Neural progenitor cell (in vitro differentiated cells): ENCODE measurements at regions not wholly inside any gene's neighbourhood (a gene's known extent, or its start where the extent isn't known, plus 50 kb on each side); places are given as distances from the start of the nearest gene placed in this dataset.
A peak's percentile ranks its signal among the peaks of the same experiment; 100 is the strongest.

Experiments
- DNase-seq: peaks from one replicate; pipeline ENCODE4 v3.0.0-alpha.2; 2016; ENCODE audit warnings: low spot score
- H2AFZ ChIP-seq: fragments of 200-600 bp; sonication (generic); replicated peaks from 2 replicates; pipeline ENCODE4 v1.6.1; 2016; ENCODE audit warnings: antibody characterized with exemption
- H3F3A ChIP-seq: fragments of 200-600 bp; sonication (generic); 2 replicates; pipeline ENCODE4 v1.6.1; 2016; ENCODE audit warnings: antibody characterized with exemption, low read depth
- H3K27ac ChIP-seq: fragments of 200-600 bp; sonication (generic); 2 replicates; pipeline ENCODE4 v1.5.1; 2016; ENCODE audit warnings: mild to moderate bottlenecking
- H3K27me3 ChIP-seq: fragments of 200-600 bp; sonication (generic); 2 replicates; pipeline ENCODE4 v1.6.1; 2016; ENCODE audit warnings: mild to moderate bottlenecking, moderate library complexity
- H3K36me3 ChIP-seq: fragments of 200-600 bp; sonication (generic); 2 replicates; pipeline ENCODE4 v1.5.1; 2016
- H3K4me1 ChIP-seq: fragments of 200-600 bp; sonication (generic); 2 replicates; pipeline ENCODE4 v1.6.1; 2016; ENCODE audit warnings: mixed run types
- H3K4me2 ChIP-seq: fragments of 200-600 bp; sonication (generic); 2 replicates; pipeline ENCODE4 v1.6.1; 2016
- H3K4me3 ChIP-seq: fragments of 200-600 bp; sonication (generic); 2 replicates; pipeline ENCODE4 v1.5.1; 2016
- H3K79me2 ChIP-seq: fragments of 200-600 bp; sonication (generic); 2 replicates; pipeline ENCODE4 v1.6.1; 2016; ENCODE audit warnings: low read depth
- H3K9ac ChIP-seq: fragments of 200-600 bp; sonication (generic); 2 replicates; pipeline ENCODE4 v1.6.1; 2016
- H3K9me3 ChIP-seq: fragments of 200-600 bp; sonication (generic); 2 replicates; pipeline ENCODE4 v1.5.1; 2016; ENCODE audit warnings: low read depth
- H4K20me1 ChIP-seq: fragments of 200-600 bp; sonication (generic); 2 replicates; pipeline ENCODE4 v1.6.1; 2016; ENCODE audit warnings: low read depth
- H3K27ac Mint-ChIP-seq: 3 replicates; pipeline ENCODE4 v1.8.0; 2021; ENCODE audit warnings: mixed read lengths
- H3K27me3 Mint-ChIP-seq: 2 replicates; pipeline ENCODE4 v1.8.0; 2022; ENCODE audit warnings: low read depth, mild to moderate bottlenecking, inconsistent platforms, moderate library complexity, mixed read lengths; ENCODE audit not compliant: insufficient read depth
- H3K36me3 Mint-ChIP-seq: 3 replicates; pipeline ENCODE4 v1.8.0; 2021; ENCODE audit warnings: mixed read lengths
- H3K4me1 Mint-ChIP-seq: 3 replicates; pipeline ENCODE4 v1.8.0; 2021; ENCODE audit warnings: mixed read lengths
- H3K4me3 Mint-ChIP-seq: 3 replicates; pipeline ENCODE4 v1.8.0; 2021; ENCODE audit warnings: mild to moderate bottlenecking, moderate library complexity, mixed read lengths
- H3K9me3 Mint-ChIP-seq: 3 replicates; pipeline ENCODE4 v1.8.0; 2020; ENCODE audit warnings: mixed read lengths
- EZH2 ChIP-seq: fragments of 200-600 bp; sonication (generic); IDR thresholded peaks from 2 replicates; pipeline ENCODE4 v1.6.1; 2017; ENCODE audit warnings: antibody characterized with exemption, mild to moderate bottlenecking, moderate library complexity
- EZH2phosphoT487 ChIP-seq: fragments of 200-600 bp; sonication (generic); IDR thresholded peaks from 2 replicates; pipeline ENCODE4 v1.6.1; 2017; ENCODE audit warnings: antibody characterized with exemption
- TF ChIP-seq, protein P1 (sequence below): fragments of 200-600 bp; sonication (generic); IDR thresholded peaks from 2 replicates; pipeline ENCODE4 v1.5.1; 2017; ENCODE audit warnings: antibody characterized with exemption, mild to moderate bottlenecking

DNA sequence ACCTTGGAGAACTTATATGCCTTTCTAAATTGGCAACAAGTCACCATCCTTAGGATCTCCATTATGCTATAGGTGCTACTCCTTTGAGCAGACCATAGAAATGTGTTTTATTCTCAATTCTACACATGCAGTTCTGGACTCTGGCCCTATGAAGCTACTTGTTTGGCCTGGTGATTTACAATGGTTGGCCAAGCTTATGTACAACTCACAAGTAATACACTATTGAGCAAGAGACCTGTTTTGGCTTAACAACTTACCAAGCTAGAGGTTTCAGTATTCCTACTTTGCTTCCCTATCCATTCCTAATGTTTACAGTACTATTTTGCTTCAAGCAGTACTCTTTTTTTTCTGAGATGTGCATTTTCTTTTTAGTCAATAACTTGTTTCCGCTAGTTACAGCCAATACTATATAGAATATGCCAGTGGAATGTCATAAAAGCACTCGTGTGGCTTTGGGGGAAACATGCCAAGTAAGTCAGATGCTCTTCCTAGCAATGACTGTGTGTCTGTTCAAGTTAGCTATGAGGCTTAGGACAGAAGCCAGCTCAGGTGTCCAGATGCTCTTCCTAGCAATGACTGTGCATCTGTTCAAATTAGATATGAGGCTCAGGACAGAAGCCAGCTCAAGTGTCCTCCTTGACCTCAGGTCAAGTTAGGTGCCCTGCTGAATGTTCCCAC, 174.9 kb upstream of the SEMA6D start:
- H4K20me1 ChIP-seq: no peaks in the 10 kb centered on the region

DNA sequence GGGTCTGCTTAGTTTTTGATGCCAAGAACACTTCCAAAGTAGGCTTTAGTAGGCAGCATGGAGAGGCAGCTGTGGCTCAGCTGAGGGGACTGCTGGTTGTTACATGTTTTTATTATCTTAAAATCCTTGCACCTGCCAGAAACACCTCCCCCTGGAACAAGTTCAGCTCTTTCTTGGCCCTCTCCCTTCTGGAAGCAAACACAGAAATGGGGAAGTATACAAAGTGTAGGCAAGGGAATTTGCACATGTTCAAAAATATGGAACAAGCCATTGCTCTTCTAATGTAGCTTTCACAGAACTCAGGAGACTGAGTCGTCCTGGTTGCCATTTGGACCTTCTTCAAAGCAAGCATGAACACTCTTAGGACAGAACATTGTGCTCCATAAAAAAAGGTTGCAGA, 169.1 kb upstream of the SEMA6D start:
- no peaks in the 10 kb centered on the region for H3K9me3 ChIP-seq
- H2AFZ ChIP-seq: no peak overlapping the region
- no peaks in the 10 kb centered on the region for H3K79me2 ChIP-seq
- peaks cover 5% of the 10 kb centered on the region for H3K4me1 Mint-ChIP-seq
- H3K4me3 ChIP-seq: no peak overlapping the region
- H3K4me2 ChIP-seq: peak overlapping the region; percentile 1
- H3K9me3 Mint-ChIP-seq: no peaks in the 10 kb centered on the region
- no peak overlapping the region for H3K27ac Mint-ChIP-seq
- H3K36me3 ChIP-seq: no peaks in the 10 kb centered on the region
- H3F3A ChIP-seq: no peaks in the 10 kb centered on the region
- peaks cover 4% of the 10 kb centered on the region for H3K27me3 Mint-ChIP-seq
- H3K27me3 ChIP-seq: no peaks in the 10 kb centered on the region
- H3K4me3 Mint-ChIP-seq: no peak overlapping the region
- H4K20me1 ChIP-seq: no peaks in the 10 kb centered on the region
- TF ChIP-seq, protein P1, sequence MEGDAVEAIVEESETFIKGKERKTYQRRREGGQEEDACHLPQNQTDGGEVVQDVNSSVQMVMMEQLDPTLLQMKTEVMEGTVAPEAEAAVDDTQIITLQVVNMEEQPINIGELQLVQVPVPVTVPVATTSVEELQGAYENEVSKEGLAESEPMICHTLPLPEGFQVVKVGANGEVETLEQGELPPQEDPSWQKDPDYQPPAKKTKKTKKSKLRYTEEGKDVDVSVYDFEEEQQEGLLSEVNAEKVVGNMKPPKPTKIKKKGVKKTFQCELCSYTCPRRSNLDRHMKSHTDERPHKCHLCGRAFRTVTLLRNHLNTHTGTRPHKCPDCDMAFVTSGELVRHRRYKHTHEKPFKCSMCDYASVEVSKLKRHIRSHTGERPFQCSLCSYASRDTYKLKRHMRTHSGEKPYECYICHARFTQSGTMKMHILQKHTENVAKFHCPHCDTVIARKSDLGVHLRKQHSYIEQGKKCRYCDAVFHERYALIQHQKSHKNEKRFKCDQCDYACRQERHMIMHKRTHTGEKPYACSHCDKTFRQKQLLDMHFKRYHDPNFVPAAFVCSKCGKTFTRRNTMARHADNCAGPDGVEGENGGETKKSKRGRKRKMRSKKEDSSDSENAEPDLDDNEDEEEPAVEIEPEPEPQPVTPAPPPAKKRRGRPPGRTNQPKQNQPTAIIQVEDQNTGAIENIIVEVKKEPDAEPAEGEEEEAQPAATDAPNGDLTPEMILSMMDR: no peak
- TF ChIP-seq EZH2 (no peak), EZH2phosphoT487 (no peak)
- H3K9ac ChIP-seq: no peak overlapping the region
- H3K4me1 ChIP-seq: peaks cover 10% of the 10 kb centered on the region
- peak; percentile 17 for DNase-seq
- no peak overlapping the region for H3K27ac ChIP-seq
- H3K36me3 Mint-ChIP-seq: no peaks in the 10 kb centered on the region

More for the DNA sequence above, 174.9 kb upstream of the SEMA6D start:
- no peak for TF ChIP-seq EZH2
- no peak for TF ChIP-seq EZH2phosphoT487
- TF ChIP-seq, protein P1: no peak
- H3K4me3 ChIP-seq: no peak overlapping the region
- H3K9me3 ChIP-seq: no peaks in the 10 kb centered on the region
- Mint-ChIP-seq H3K9me3 (no peaks in the 10 kb centered on the region), H3K4me1 (no peaks in the 10 kb centered on the region), H3K27me3 (no peaks in the 10 kb centered on the region), H3K36me3 (no peaks in the 10 kb centered on the region), H3K27ac (no peak overlapping the region), H3K4me3 (no peak overlapping the region)
- H2AFZ ChIP-seq: no peak overlapping the region
- no peaks in the 10 kb centered on the region for H3K27me3 ChIP-seq
- no peaks in the 10 kb centered on the region for H3K79me2 ChIP-seq
- H3K4me1 ChIP-seq: no peaks in the 10 kb centered on the region
- no peak overlapping the region for H3K9ac ChIP-seq
- H3K27ac ChIP-seq: no peak overlapping the region
- H3K4me2 ChIP-seq: no peak overlapping the region
- DNase-seq: no peak
- no peaks in the 10 kb centered on the region for H3F3A ChIP-seq
- H3K36me3 ChIP-seq: no peaks in the 10 kb centered on the region

DNA sequence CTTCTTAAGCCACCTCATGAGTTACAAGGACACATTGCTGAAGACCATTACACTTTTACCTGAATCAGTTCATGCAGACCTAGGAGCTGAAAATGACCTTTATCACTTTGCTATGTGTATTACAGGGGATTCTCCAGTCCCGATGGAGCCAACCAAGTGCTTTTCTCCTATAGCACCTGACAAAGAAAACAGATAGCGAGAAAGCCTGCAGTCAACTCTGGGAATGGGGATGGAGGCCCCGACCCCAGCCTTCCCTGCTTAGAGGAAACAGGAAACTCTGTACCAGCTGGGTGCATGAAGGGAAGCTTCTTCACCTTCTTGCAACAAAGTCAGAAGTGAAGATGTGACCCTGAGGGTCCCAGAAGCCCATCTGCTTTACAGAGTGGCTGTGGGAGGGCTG, 168.3 kb upstream of the SEMA6D start:
- Mint-ChIP-seq H3K9me3 (no peaks in the 10 kb centered on the region), H3K27ac (no peak overlapping the region), H3K36me3 (no peaks in the 10 kb centered on the region), H3K27me3 (peaks cover 4% of the 10 kb centered on the region), H3K4me3 (no peak overlapping the region), H3K4me1 (peaks cover 12% of the 10 kb centered on the region)
- no peak overlapping the region for H3K4me2 ChIP-seq
- no peak overlapping the region for H3K27ac ChIP-seq
- H3K9me3 ChIP-seq: no peaks in the 10 kb centered on the region
- H3K36me3 ChIP-seq: no peaks in the 10 kb centered on the region
- no peak for DNase-seq
- H3K4me1 ChIP-seq: peaks cover 10% of the 10 kb centered on the region
- no peaks in the 10 kb centered on the region for H3K27me3 ChIP-seq
- no peak overlapping the region for H3K4me3 ChIP-seq
- H4K20me1 ChIP-seq: no peaks in the 10 kb centered on the region
- no peaks in the 10 kb centered on the region for H3F3A ChIP-seq
- no peaks in the 10 kb centered on the region for H3K79me2 ChIP-seq
- TF ChIP-seq EZH2: no peak
- TF ChIP-seq, protein P1: no peak
- no peak for TF ChIP-seq EZH2phosphoT487
- H3K9ac ChIP-seq: no peak overlapping the region
- peak overlapping the region; percentile 66 for H2AFZ ChIP-seq
